VCaP (cell line): ENCODE measurements at regions not wholly inside any gene's neighbourhood (a gene's known extent, or its start where the extent isn't known, plus 50 kb on each side); places are given as distances from the start of the nearest gene placed in this dataset.
"Not testable (repeated sequence)": the region's sequence is repeated elsewhere in the genome, so short reads cannot be mapped to it uniquely, and the experiment has no call there.

ENCODE experiments used
- H3K27ac ChIP-seq: fragments of 450-650 bp; 2 replicates; pipeline ENCODE4 v1.5.1; 2017
- TF ChIP-seq, protein P1 (sequence below): fragments of 450-650 bp; conservative IDR thresholded peaks from 2 replicates; pipeline ENCODE4 v1.5.1; 2017; ENCODE audit warnings: mild to moderate bottlenecking, moderate library complexity

DNA sequence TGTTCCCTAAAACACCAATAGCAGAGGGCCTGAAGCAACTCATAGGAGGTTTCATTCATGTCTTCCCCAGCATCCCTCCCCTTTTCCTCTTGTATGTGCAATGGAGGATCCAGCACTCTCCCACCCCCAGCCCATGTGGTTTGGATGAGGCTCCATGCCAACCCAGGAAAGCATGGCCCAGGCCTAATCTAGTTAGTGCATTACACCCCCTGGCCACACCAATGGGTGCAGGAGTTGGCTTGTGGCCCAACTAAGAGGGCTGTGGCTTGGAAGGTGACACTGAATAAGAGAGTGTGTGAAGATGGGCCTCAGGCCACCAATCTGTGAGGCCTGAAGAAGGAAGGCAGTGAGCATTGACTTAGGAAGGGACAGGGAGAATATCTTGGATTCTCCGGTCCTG is 70.8 kb upstream of the SMIM23 start:
- H3K27ac ChIP-seq = no peak overlapping the region
- TF ChIP-seq, protein P1, sequence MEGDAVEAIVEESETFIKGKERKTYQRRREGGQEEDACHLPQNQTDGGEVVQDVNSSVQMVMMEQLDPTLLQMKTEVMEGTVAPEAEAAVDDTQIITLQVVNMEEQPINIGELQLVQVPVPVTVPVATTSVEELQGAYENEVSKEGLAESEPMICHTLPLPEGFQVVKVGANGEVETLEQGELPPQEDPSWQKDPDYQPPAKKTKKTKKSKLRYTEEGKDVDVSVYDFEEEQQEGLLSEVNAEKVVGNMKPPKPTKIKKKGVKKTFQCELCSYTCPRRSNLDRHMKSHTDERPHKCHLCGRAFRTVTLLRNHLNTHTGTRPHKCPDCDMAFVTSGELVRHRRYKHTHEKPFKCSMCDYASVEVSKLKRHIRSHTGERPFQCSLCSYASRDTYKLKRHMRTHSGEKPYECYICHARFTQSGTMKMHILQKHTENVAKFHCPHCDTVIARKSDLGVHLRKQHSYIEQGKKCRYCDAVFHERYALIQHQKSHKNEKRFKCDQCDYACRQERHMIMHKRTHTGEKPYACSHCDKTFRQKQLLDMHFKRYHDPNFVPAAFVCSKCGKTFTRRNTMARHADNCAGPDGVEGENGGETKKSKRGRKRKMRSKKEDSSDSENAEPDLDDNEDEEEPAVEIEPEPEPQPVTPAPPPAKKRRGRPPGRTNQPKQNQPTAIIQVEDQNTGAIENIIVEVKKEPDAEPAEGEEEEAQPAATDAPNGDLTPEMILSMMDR = no peak

DNA sequence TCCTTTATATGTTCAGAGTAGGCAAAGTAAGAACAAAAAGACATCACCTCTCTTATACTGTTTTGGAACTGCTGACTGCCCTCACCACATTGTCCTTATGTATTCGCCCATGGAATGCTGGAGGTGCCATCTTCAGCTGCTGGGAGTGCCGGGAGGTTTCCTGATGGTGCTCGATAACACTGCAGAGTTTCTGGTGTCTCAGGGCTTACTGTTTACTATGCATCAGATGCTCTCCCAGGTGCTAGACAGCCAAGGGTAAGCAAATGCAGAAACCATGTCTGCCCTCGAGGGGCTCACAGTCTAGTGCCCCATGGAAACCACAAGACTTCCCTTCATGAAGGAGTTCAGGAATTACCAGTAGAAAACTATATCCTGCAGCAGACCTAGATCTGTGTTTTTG is 70.1 kb upstream of the SMIM23 start:
- no peak overlapping the region for H3K27ac ChIP-seq
- TF ChIP-seq, protein P1 = no peak

- TF ChIP-seq, protein P1 = no peak
- no peak overlapping the region for H3K27ac ChIP-seq
Observed at GRCh38 chr5:171720086-171720485, 65.5 kb upstream of the SMIM23 start.

DNA sequence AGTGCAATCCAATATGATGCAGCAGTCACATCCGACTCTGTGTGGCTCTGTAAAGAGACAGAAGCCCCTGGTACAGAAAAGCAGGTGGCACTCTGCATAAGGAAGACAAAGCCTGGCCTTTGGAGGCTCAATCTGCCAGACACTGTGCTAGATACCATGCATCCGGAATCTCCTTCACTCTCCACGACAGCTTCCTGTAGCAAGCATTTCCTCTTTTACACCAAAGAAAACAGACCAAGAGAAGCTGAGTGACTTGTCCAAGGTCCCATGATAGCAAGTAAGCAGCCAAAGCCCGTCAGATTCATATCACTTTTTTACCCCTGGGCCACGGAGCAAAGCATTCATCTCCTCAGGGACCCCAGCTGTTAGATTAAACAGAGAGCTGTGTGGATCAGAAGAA is 64.2 kb upstream of the SMIM23 start:
- TF ChIP-seq, protein P1 = no peak
- no peak overlapping the region for H3K27ac ChIP-seq

DNA sequence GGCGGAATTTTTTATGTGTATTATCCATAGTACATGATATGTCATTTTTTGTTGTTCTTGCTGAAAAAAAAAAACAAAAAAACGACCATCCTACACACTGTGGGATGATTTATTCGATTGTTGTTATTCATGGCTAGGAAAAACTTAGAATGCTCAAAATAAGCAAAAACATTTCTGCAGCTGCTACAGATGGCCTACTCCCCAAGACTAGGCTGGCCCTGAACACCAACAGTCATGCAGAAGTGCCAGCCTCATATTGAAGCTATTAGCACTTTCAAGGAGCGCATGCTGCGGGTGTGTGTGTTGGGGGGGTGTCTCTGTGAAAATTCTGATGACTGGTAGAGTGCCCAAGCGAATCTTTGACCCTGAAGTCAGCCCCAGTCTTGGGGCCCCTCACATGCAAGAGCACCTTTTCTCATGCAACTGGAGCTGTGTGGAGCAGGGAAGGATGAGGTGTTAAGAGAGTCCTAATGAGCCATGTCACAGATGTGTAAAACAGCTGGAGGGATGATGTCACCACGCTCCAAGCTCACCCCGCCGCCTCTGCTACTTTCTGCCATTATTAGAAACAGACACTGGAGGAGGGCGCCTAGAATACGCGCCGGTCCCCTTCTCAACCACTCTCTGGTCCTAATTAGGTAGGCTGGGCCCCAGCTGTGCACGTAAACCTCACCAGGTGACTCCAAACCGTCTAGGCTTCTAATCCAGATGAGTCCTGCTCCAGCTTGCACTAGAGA is 61.0 kb upstream of the SMIM23 start:
- TF ChIP-seq, protein P1 = no peak
- H3K27ac ChIP-seq = no peak overlapping the region

- H3K27ac ChIP-seq = no peak overlapping the region
- TF ChIP-seq, protein P1 = no peak
Observed at GRCh38 chr5:171725205-171725601, 60.4 kb upstream of the SMIM23 start.

DNA sequence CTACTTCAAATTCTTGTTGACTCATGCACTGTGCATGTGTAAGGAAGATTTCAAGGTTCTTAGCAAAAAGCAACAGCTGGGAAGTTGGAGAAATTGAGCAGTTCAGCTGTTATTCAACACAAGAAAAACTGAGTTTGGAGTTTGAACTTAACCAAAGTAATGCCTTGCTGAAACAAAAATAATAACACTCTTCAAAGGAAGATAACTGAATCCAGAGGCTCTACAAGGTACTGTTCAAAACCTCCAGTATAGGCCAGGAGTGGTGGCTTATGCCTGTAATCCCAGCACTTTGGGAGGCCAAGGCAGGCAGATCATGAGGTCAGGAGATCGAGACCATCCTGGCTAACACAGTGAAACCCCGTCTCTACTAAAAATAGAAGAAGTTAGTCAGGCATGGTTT is 58.8 kb upstream of the SMIM23 start:
- not testable (repeated sequence) for H3K27ac ChIP-seq

GRCh38 chr5:171728686-171729085 is 56.9 kb upstream of the SMIM23 start:
- no peak overlapping the region for H3K27ac ChIP-seq

More at GRCh38 chr5:171728686-171729085, 56.9 kb upstream of the SMIM23 start:
- TF ChIP-seq, protein P1 = no peak
